ENCODE measurements at regions not wholly inside any gene's neighbourhood (a gene's known extent, or its start where the extent isn't known, plus 50 kb on each side); places are given as distances from the start of the nearest gene placed in this dataset.

DNA sequence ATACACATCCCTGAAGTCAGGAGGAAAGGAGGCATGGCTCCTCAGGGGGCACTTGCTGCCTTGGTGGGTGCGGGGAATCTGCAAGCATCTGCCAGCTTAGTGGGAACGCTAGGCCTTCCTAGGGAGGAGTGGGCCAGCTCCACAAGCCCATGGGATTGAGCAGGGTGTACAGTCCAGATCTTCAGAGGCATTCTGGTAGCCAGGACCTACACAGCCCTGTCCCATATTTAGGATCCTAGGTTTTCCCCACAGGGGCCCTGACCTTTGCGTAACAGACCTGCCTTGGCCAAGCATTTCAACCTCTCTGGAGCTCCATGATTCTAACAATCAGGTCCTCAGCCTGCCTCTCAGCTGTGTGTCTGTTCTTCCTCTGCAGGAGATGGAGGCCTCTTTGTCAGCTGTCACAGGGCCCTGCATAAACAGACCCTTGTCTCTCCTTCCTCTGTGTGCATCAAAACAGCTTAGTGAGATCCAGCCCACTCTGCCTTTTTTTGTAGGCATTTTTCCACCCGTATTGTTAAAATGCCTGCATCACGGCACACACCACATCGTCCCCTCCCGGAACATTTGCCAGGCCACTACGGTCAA is 140.2 kb upstream of the NDUFV2 start:
- H2AFZ ChIP-seq (ENCODE audit: low read depth, low read length), result peak overlapping the region; percentile 19; the same call in 1 of the 2 replicates
- no peaks in the 10 kb centered on the region for H3K79me2 ChIP-seq (ENCODE audit: control insufficient read depth, insufficient read depth, low read length)
- H3K9me1 ChIP-seq (ENCODE audit: control insufficient read depth, insufficient read depth, low read length), result no peaks in the 10 kb centered on the region
- DNase-seq (ENCODE audit: extremely low read depth in 1 of 4, low spot score in 3 of 4) (no peak), FAIRE-seq (no peak), ATAC-seq (peak; percentile 51)
- no peaks in the 10 kb centered on the region for H3K36me3 ChIP-seq (ENCODE audit: control insufficient read depth, insufficient read depth, low read length)
- 62% methylated on average over 8 of the region's 8 CpGs for WGBS (ENCODE audit: insufficient coverage, low coverage, missing lambda C conversion rate)
- CTCF ChIA-PET (ENCODE audit: low intra/inter-chr PET ratio), result no interaction called here
- in situ Hi-C loops (cut with MboI), result no loop called here
- no peak overlapping the region for H3K4me2 ChIP-seq (ENCODE audit: insufficient read depth, low read length)
- H3K9ac ChIP-seq (ENCODE audit: insufficient read depth in 1 of 2, low read depth in 2 of 2, low read length in 2 of 2), result 0 out of 4 replicates have a peak overlapping the region, but pooled peaks of 1 of the 2 experiments have one; percentile 15
- H3K27ac ChIP-seq (ENCODE audit: extremely low read depth, low read depth, low read length), result no peak overlapping the region
- H3K27me3 ChIP-seq (ENCODE audit: control insufficient read depth in 2 of 2, insufficient read depth in 2 of 2, low read length in 2 of 2), result no peaks in the 10 kb centered on the region; a peak in 1 of 5 replicates
- intact Hi-C loops (cut with micrococcal nuclease), result no loop called here
- BruUV-seq (replicated peaks), result no TSS peak
- H3K4me1 ChIP-seq (replicated peaks in 1 of 2; ENCODE audit: control insufficient read depth in 2 of 2, insufficient read depth in 2 of 2, low read length in 2 of 2), result peaks cover 0 to 3% of the 10 kb centered on the region in 2 experiments; a peak in 3 of 5 replicates
- H3K9me3 ChIP-seq (replicated peaks; ENCODE audit: control insufficient read depth, insufficient read depth, low read depth, low read length), result no peaks in the 10 kb centered on the region
- no peaks in the 10 kb centered on the region for H4K20me1 ChIP-seq (replicated peaks; ENCODE audit: control insufficient read depth, insufficient read depth, low read length)
- no peak overlapping the region for H3K4me3 ChIP-seq
- TF ChIP-seq KDM4B (IDR thresholded peaks at IDR 0.05; ENCODE audit: borderline replicate concordance in 2 of 2, low read depth in 1 of 2), result 0 out of 4 replicates have a peak, but pooled peaks of 1 of the 2 experiments have one; percentile 17
- TF ChIP-seq PHF8 (IDR thresholded peaks at IDR 0.05; ENCODE audit: borderline replicate concordance, low read length), result no peak
- POLR2A ChIA-PET, result interaction anchor here (0.6 to 1.5 kb wide), 4 partner anchors 13 to 54 kb away, joined by 3 to 4 read pairs (median 4); no protein-coding TSS in a partner anchor

DNA sequence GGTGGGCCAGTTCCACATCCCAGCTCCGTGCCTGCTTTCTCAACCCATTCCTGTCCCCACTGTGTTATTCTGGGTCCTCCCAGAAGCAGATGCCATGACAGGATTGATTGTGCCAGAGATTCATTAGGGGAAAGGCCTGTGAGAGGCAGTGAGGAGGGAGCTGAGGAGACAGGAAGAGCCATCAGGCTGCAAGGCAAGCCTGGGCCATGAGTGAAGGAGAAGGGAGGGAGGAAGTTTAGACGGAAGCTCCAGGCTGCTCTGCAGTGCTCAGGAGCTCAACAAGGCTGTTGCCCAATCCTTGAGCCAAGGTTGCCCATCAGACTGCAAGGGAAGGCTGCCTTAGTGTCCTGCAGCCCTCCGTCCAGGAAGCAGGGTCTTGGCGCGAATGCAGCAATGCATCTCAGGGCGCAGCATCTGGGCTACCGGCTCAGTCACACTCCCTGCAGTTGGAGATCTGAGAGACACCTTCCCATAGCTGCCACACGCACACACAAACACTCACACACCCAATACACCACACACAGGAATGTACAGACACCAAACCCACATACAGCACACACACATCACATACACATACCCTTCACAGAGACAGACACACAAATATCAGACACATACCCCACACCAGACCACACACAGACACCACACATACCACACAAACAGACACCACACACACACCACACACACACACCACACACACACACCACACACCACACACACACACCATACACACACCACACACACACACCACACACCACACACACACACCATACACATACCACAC is 139.5 kb upstream of the NDUFV2 start:
- no peaks in the 10 kb centered on the region for H3K9me3 ChIP-seq (replicated peaks; ENCODE audit: control insufficient read depth, insufficient read depth, low read depth, low read length)
- POLR2A ChIA-PET, result interaction anchor here (0.6 to 1.5 kb wide), 5 partner anchors 13 to 645 kb away, joined by 3 to 4 read pairs (median 4); no protein-coding TSS in a partner anchor
- H3K79me2 ChIP-seq (ENCODE audit: control insufficient read depth, insufficient read depth, low read length), result no peaks in the 10 kb centered on the region
- H4K20me1 ChIP-seq (replicated peaks; ENCODE audit: control insufficient read depth, insufficient read depth, low read length), result no peaks in the 10 kb centered on the region
- intact Hi-C loops (cut with micrococcal nuclease), result no loop called here
- H2AFZ ChIP-seq (ENCODE audit: low read depth, low read length), result peak overlapping the region; percentile 19; the same call in 1 of the 2 replicates
- DNase-seq (ENCODE audit: extremely low read depth in 1 of 4, low spot score in 3 of 4), result no peak
- H3K27ac ChIP-seq (ENCODE audit: extremely low read depth, low read depth, low read length), result no peak overlapping the region
- CTCF ChIA-PET (ENCODE audit: low intra/inter-chr PET ratio), result no interaction called here
- H3K4me2 ChIP-seq (ENCODE audit: insufficient read depth, low read length), result no peak overlapping the region
- no peaks in the 10 kb centered on the region for H3K9me1 ChIP-seq (ENCODE audit: control insufficient read depth, insufficient read depth, low read length)
- H3K4me3 ChIP-seq, result no peak overlapping the region
- no peaks in the 10 kb centered on the region for H3K36me3 ChIP-seq (ENCODE audit: control insufficient read depth, insufficient read depth, low read length)
- BruUV-seq (replicated peaks), result no TSS peak
- WGBS (ENCODE audit: insufficient coverage, low coverage, missing lambda C conversion rate), result 62% methylated on average over 8 of the region's 8 CpGs
- H3K27me3 ChIP-seq (ENCODE audit: control insufficient read depth in 2 of 2, insufficient read depth in 2 of 2, low read length in 2 of 2), result no peaks in the 10 kb centered on the region; a peak in 1 of 5 replicates
- in situ Hi-C loops (cut with MboI), result no loop called here
- H3K9ac ChIP-seq (ENCODE audit: insufficient read depth in 1 of 2, low read depth in 2 of 2, low read length in 2 of 2), result 0 out of 4 replicates have a peak overlapping the region, but pooled peaks of 1 of the 2 experiments have one; percentile 15
- peak; percentile 52 for ATAC-seq
- peaks cover 0 to 3% of the 10 kb centered on the region in 2 experiments; a peak in 3 of 5 replicates for H3K4me1 ChIP-seq (replicated peaks in 1 of 2; ENCODE audit: control insufficient read depth in 2 of 2, insufficient read depth in 2 of 2, low read length in 2 of 2)
- FAIRE-seq, result peak; percentile 63
- TF ChIP-seq NCOA1 (IDR thresholded peaks at IDR 0.05; ENCODE audit: low read depth) (no peak), TBP (optimal IDR thresholded peaks at IDR 0.05; ENCODE audit: low read depth, low read length) (no peak), MBD2 (IDR thresholded peaks at IDR 0.05; ENCODE audit: borderline replicate concordance, low read depth) (no peak), ZNF699 (CRISPR knock-in tag; IDR thresholded peaks at IDR 0.05; ENCODE audit: insufficient replicate concordance) (no peak), POU5F1 (IDR thresholded peaks at IDR 0.05; ENCODE audit: borderline replicate concordance, low read depth, low read length, partially characterized antibody) (no peak), HDGF (IDR thresholded peaks at IDR 0.05) (0 out of 2 replicates have a peak, but pooled peaks have one; percentile 27), CEBPB (tag; IDR thresholded peaks at IDR 0.05) (peak; percentile 35; the same call in 1 of the 2 replicates), GATAD2A (IDR thresholded peaks at IDR 0.05) (no peak)
- TF ChIP-seq, protein P1, sequence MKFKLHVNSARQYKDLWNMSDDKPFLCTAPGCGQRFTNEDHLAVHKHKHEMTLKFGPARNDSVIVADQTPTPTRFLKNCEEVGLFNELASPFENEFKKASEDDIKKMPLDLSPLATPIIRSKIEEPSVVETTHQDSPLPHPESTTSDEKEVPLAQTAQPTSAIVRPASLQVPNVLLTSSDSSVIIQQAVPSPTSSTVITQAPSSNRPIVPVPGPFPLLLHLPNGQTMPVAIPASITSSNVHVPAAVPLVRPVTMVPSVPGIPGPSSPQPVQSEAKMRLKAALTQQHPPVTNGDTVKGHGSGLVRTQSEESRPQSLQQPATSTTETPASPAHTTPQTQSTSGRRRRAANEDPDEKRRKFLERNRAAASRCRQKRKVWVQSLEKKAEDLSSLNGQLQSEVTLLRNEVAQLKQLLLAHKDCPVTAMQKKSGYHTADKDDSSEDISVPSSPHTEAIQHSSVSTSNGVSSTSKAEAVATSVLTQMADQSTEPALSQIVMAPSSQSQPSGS (CRISPR knock-in tag; IDR thresholded peaks at IDR 0.05), result no peak

Data from K562 (cell line).